HEK293 (cell line): ENCODE measurements at regions not wholly inside any gene's neighbourhood (a gene's known extent, or its start where the extent isn't known, plus 50 kb on each side); places are given as distances from the start of the nearest gene placed in this dataset.

Experiments used
- CTCF ChIA-PET: fragments of 350-600 bp; formaldehyde crosslinking; extraction: SDS; loops from one replicate; lab custom pipeline; 2021; ENCODE audit warnings: antibody characterized with exemption; lab: Yijun Ruan, JAX
- POLR2A ChIA-PET: fragments of 300-600 bp; formaldehyde crosslinking; extraction: SDS; loops from one replicate; lab custom pipeline; 2020; ENCODE audit warnings: antibody characterized with exemption, inconsistent platforms; lab: Yijun Ruan, JAX
- H3K27ac ChIP-seq: fragments of 200-500 bp; sonication (Bioruptor generic); 2 replicates; pipeline ENCODE4 v1.5.1; 2014; ENCODE audit warnings: low read depth, low read length, control low read depth, inconsistent platforms; ENCODE audit errors: extremely low read depth
- H3K36me3 ChIP-seq, 2 experiments: fragments of 200-500 bp in 1 of 2; sonication (Bioruptor generic) in 1 of 2; 1 replicate in 1 of 2; 2 replicates in 1 of 2; pipeline ENCODE4 v1.5.1; 2014 to 2017; ENCODE audit warnings: inconsistent platforms in 2 of 2, low read length in 2 of 2; ENCODE audit not compliant: control insufficient read depth in 2 of 2, insufficient read depth in 1 of 2
- H3K4me1 ChIP-seq: fragments of 200-500 bp; sonication (Bioruptor generic); 2 replicates; pipeline ENCODE4 v1.5.1; 2014; ENCODE audit warnings: mild to moderate bottlenecking, low read length, inconsistent platforms; ENCODE audit not compliant: control insufficient read depth, insufficient read depth
- H3K4me3 ChIP-seq: 2 replicates; pipeline ENCODE4 v1.5.1; 2011; ENCODE audit warnings: low read depth, mild to moderate bottlenecking, control low read depth, low read length, moderate library complexity
- H3K9me3 ChIP-seq: fragments of 200-500 bp; sonication (Bioruptor generic); 2 replicates; pipeline ENCODE4 v1.5.1; 2014; ENCODE audit warnings: low read depth, low read length, inconsistent platforms; ENCODE audit not compliant: control insufficient read depth, insufficient read depth
- KLF10 ChIP-seq: fragments of 450-650 bp; IDR thresholded peaks from 2 replicates; pipeline ENCODE4 v1.5.1; 2018; ENCODE audit warnings: missing biosample characterization, mild to moderate bottlenecking, missing genetic modification characterization
- OSR2 ChIP-seq: fragments of 450-650 bp; formaldehyde crosslinking; IDR thresholded peaks from 2 replicates; pipeline ENCODE4 v1.5.1; 2016; ENCODE audit warnings: missing biosample characterization, missing genetic modification characterization
- ZNF2 ChIP-seq: fragments of 450-650 bp; formaldehyde crosslinking; IDR thresholded peaks from 2 replicates; pipeline ENCODE4 v1.5.1; 2016; ENCODE audit warnings: missing biosample characterization, missing genetic modification characterization
- ZNF214 ChIP-seq: fragments of 450-650 bp; formaldehyde crosslinking; IDR thresholded peaks from 2 replicates; pipeline ENCODE4 v1.5.1; 2017; ENCODE audit warnings: missing biosample characterization, mild to moderate bottlenecking, missing genetic modification characterization, borderline replicate concordance
- ZNF843 ChIP-seq: fragments of 450-650 bp; formaldehyde crosslinking; IDR thresholded peaks from 2 replicates; pipeline ENCODE4 v1.5.1; 2016; ENCODE audit warnings: missing biosample characterization, missing genetic modification characterization
- ZSCAN16 ChIP-seq: fragments of 450-650 bp; formaldehyde crosslinking; IDR thresholded peaks from 2 replicates; pipeline ENCODE4 v1.5.1; 2016; ENCODE audit warnings: missing biosample characterization, missing genetic modification characterization

- TF ChIP-seq ZSCAN16 (tag by site-specific recombination) (no peak), ZNF2 (tag by site-specific recombination) (no peak)
These were observed 68.6 kb upstream of the SLC24A3 start (continued) for GRCh38 chr20:19143890-19144289.

GRCh38 chr20:19161336-19161735 lies 51.1 kb upstream of the SLC24A3 start:
- POLR2A ChIA-PET = no interaction called here
- H3K36me3 ChIP-seq = no peaks in the 10 kb centered on the region
- H3K27ac ChIP-seq = no peak overlapping the region
- TF ChIP-seq KLF10 (tag by site-specific recombination) = no peak
- TF ChIP-seq ZNF843 (tag by site-specific recombination) = no peak
- TF ChIP-seq OSR2 (tag by site-specific recombination) = no peak
- no peak for TF ChIP-seq ZNF214
- TF ChIP-seq, all 188 proteins: peak for 0
- CTCF ChIA-PET = interaction anchor here (1.2 kb wide), 1 partner anchor 44 kb away, joined by 4 read pairs; no protein-coding TSS in a partner anchor
- Histone ChIP-seq H3K4me1 (0 out of 2 replicates have a peak, but pooled peaks cover 2% of the 10 kb centered on the region), H3K4me3 (no peak overlapping the region), H3K9me3 (no peaks in the 10 kb centered on the region)
